AG04450 (cell line): ENCODE measurements at regions not wholly inside any gene's neighbourhood (a gene's known extent, or its start where the extent isn't known, plus 50 kb on each side); places are given as distances from the start of the nearest gene placed in this dataset.

Source experiments
- CTCF ChIA-PET: fragments of 300-600, 350-600 bp; formaldehyde crosslinking; extraction: SDS; loops from one replicate; lab custom pipeline; 2022; ENCODE audit warnings: antibody characterized with exemption, inconsistent platforms; lab: Charles Lee
- POLR2A ChIA-PET: fragments of 350-600 bp; formaldehyde crosslinking; extraction: SDS; loops from one replicate; lab custom pipeline; 2021; ENCODE audit warnings: antibody characterized with exemption, inconsistent platforms; lab: Yijun Ruan, JAX
- DNase-seq: peaks from one replicate; pipeline ENCODE4 v3.0.0-alpha.2; 2011; ENCODE audit warnings: low read depth, low spot score
- H3K27ac ChIP-seq: one replicate; pipeline ENCODE4 v1.5.1; 2012; ENCODE audit warnings: low read depth, low read length, control low read depth
- H3K27me3 ChIP-seq: one replicate; pipeline ENCODE4 v1.6.0; 2012; ENCODE audit warnings: low read length; ENCODE audit not compliant: control insufficient read depth, insufficient read depth
- H3K4me3 ChIP-seq: 2 replicates; pipeline ENCODE4 v1.5.1; 2011; ENCODE audit warnings: mild to moderate bottlenecking, low read depth, low read length, control low read depth
- H3K9me3 ChIP-seq: 2 replicates; pipeline ENCODE4 v1.5.1; 2012; ENCODE audit warnings: low read length; ENCODE audit not compliant: control insufficient read depth, insufficient read depth
- TF ChIP-seq, protein P1 (sequence below): IDR thresholded peaks from 2 replicates; pipeline ENCODE4 v1.5.1; 2011; ENCODE audit warnings: low read depth, low read length, control low read depth, inconsistent platforms

DNA sequence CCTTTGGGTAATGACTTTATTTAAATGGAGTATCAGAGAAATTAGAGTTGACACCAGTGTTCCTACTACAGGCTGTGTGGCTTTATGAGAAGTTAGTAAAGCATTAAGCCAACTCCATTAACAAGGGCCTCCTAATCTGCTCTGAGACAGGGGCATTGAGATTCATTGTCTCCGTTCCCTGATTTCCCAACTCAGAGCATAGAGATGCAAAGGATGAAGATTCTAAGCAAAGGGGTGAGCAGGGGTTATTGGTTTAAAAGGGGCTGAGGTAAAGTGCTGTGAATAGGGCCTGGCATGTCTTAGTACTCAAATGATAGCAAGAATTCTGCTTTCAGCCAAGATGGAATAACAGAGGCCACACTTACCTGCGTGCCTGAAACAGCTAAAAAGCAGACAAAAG lies 428.4 kb downstream of the PTPRU start:
- CTCF ChIA-PET, result no interaction called here
- TF ChIP-seq, protein P1, sequence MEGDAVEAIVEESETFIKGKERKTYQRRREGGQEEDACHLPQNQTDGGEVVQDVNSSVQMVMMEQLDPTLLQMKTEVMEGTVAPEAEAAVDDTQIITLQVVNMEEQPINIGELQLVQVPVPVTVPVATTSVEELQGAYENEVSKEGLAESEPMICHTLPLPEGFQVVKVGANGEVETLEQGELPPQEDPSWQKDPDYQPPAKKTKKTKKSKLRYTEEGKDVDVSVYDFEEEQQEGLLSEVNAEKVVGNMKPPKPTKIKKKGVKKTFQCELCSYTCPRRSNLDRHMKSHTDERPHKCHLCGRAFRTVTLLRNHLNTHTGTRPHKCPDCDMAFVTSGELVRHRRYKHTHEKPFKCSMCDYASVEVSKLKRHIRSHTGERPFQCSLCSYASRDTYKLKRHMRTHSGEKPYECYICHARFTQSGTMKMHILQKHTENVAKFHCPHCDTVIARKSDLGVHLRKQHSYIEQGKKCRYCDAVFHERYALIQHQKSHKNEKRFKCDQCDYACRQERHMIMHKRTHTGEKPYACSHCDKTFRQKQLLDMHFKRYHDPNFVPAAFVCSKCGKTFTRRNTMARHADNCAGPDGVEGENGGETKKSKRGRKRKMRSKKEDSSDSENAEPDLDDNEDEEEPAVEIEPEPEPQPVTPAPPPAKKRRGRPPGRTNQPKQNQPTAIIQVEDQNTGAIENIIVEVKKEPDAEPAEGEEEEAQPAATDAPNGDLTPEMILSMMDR, result no peak
- no peak overlapping the region for H3K27ac ChIP-seq
- peaks cover 16% of the 10 kb centered on the region for H3K27me3 ChIP-seq
- POLR2A ChIA-PET, result no interaction called here
- H3K9me3 ChIP-seq, result peaks cover 3% of the 10 kb centered on the region; the same call in 1 of the 2 replicates
- no peak overlapping the region for H3K4me3 ChIP-seq
- DNase-seq, result no peak

DNA sequence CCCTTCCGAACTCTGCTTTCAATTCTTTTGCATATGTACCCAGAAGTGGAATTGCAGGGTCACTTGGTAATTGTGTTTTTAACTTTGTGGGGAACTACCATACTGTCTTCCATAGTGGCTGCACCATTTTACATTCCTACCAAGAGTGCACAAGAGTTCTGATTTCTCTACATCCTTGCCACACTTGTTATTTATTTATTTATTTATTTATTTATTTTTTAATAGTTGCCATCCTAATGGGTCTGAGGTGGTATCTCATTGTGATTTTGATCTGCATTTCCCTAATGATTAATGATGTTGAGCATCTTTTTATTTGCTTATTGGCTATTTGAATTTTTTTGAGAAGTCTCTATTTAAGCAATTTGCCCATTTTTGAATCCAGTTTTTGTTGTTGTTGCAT lies 422.4 kb downstream of the PTPRU start:
- CTCF ChIA-PET, result no interaction called here
- Histone ChIP-seq H3K4me3 (no peak overlapping the region), H3K9me3 (0 out of 2 replicates have a peak, but pooled peaks cover 3% of the 10 kb centered on the region), H3K27ac (no peak overlapping the region), H3K27me3 (no peaks in the 10 kb centered on the region)
- TF ChIP-seq, protein P1, result no peak
- DNase-seq, result no peak
- POLR2A ChIA-PET, result no interaction called here

DNA sequence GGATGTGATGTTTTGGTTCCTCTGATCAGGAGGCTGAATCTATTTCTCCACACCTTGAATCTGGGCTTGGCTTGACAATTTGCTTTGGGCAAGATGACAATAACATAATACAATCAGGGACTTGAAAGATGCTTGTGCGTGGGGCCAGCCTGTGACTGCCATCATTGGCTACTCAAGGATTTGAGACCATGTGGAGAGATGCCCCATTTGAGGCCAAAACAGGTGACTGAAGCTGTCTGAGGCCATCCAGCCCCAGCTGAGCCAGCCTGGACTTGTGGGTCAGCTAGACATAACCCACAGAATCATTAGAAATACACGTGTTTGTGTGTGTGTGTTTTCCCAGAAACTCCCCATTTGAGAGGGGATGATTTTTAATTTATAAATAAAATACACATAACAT lies 421.5 kb downstream of the PTPRU start:
- DNase-seq, result no peak

DNA sequence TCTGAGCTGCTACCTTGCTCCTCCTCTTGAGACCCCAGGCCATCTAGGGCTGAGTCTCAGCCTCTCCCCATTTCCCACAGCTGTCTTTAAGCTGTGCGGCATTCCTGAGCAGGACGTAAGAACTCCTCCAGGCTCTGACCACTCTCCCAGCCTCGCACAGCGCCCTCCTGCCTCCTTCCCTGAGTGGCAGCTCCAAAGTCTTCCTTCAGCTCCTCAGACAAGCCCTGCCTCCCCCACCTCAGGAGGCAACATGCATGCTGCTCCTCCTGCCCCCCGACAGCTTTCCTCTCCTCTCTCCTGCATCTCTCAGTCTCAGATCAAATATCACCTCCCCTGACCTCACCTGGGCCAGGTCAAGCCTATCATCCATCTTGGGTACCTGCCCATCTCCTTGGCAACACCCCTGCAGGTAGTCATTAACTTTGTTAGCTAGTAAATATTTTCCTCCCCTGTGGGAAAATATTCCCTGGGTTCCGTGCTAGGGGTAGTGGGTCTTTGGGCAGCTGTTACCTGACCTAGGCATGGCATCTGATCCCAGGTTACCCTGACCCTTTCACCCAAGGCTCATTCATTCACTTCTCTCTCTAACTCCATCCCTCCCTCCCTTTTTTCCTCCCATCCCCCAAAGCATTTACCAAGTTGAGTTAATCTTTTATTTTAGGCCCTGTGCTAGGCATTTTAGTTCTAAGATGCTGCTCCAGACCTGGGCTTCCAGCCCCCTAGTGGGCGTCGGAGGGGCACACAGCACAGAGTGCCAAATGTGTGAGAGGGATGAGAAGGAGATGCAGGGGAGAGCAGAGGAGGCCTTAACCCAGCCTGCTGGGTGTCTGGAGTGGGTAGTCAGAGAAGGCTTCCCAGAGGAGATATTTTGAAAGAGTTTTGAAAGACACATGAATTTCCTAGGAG lies 419.9 kb downstream of the PTPRU start:
- ChIA-PET CTCF (interaction anchor here (1.2 to 1.5 kb wide), 4 partner anchors 8 to 15 kb away, joined by 3 to 5 read pairs (median 4); no protein-coding TSS in a partner anchor), POLR2A (no interaction called here)
- Histone ChIP-seq H3K9me3 (no peaks in the 10 kb centered on the region), H3K4me3 (no peak overlapping the region), H3K27ac (no peak overlapping the region), H3K27me3 (no peaks in the 10 kb centered on the region)
- TF ChIP-seq, protein P1, result peak; percentile 70
- no peak for DNase-seq

More for the DNA sequence above, 421.5 kb downstream of the PTPRU start:
- Histone ChIP-seq H3K9me3 (0 out of 2 replicates have a peak, but pooled peaks cover 3% of the 10 kb centered on the region), H3K27ac (no peak overlapping the region), H3K27me3 (no peaks in the 10 kb centered on the region), H3K4me3 (no peak overlapping the region)
- TF ChIP-seq, protein P1, result no peak
- POLR2A ChIA-PET, result no interaction called here
- CTCF ChIA-PET, result interaction anchor here (1.5 kb wide), 1 partner anchor 10 kb away, joined by 4 read pairs; no protein-coding TSS in a partner anchor

DNA sequence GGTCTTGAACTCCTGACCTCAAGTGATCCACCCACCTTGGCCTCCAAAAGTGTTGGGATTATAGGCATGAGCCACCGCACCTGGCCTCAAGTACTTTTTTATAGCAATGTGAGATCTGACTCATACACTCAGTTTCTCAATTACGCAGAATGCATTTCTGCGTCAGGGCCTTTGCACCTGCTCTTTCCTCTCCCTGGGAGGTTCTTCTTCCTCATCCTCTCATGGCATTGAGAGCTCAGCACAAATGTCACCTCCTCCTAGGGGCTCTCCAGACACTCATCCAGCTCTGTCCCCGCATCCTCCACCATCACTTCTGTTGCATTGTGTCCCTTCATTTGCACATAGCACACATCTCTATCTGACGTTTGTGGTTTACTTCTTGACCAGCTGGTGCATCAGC lies 418.8 kb downstream of the PTPRU start:
- Histone ChIP-seq H3K27me3 (peaks cover 2% of the 10 kb centered on the region), H3K9me3 (no peaks in the 10 kb centered on the region), H3K4me3 (no peak overlapping the region), H3K27ac (no peak overlapping the region)
- DNase-seq, result no peak
- ChIA-PET CTCF (interaction anchor here (1.2 kb wide), 1 partner anchor 11 kb away, joined by 4 read pairs; no protein-coding TSS in a partner anchor), POLR2A (no interaction called here)
- TF ChIP-seq, protein P1, result no peak
